Psoas muscle (tissue), 7 donors: ENCODE measurements at regions not wholly inside any gene's neighbourhood (a gene's known extent, or its start where the extent isn't known, plus 50 kb on each side); places are given as distances from the start of the nearest gene placed in this dataset.

Experiments used
- ATAC-seq, 4 donors: fragments of 200-7000 bp; cut with Tn5 transposase; one replicate each; pipeline ENCODE4 v1.9.1; 2020; ENCODE audit warnings: moderate library complexity in 3 of 4, mild to moderate bottlenecking in 2 of 4
- DNase-seq, 2 donors: peaks; one replicate each; pipeline ENCODE4 v3.0.0-alpha.2; 2020
- H3K27ac ChIP-seq: fragments of 200-600 bp; one replicate; pipeline ENCODE4 v1.8.0; 2022
- H3K27me3 ChIP-seq, 3 donors: fragments of 200-600 bp in 1 of 3; one replicate each; pipeline versions ENCODE4 v1.6.1 to v1.8.0; 2013 to 2022; ENCODE audit warnings: low read length in 2 of 3, mild to moderate bottlenecking in 2 of 3, moderate library complexity in 1 of 3; ENCODE audit not compliant: insufficient read depth in 3 of 3
- H3K36me3 ChIP-seq, 2 donors: fragments of 200-600 bp in 1 of 2; one replicate each; pipeline versions ENCODE4 v1.6.1 to v1.8.0; 2013 to 2022; ENCODE audit warnings: low read depth in 1 of 2, mild to moderate bottlenecking in 1 of 2, moderate library complexity in 1 of 2; ENCODE audit not compliant: insufficient read depth in 1 of 2
- H3K4me1 ChIP-seq: fragments of 200-600 bp; one replicate; pipeline ENCODE4 v1.8.0; 2022
- H3K4me3 ChIP-seq: fragments of 200-600 bp; one replicate; pipeline ENCODE4 v1.8.0; 2022; ENCODE audit warnings: mild to moderate bottlenecking
- H3K9me3 ChIP-seq: fragments of 200-600 bp; one replicate; pipeline ENCODE4 v1.8.0; 2022
- CTCF ChIP-seq: fragments of 200-600 bp; IDR thresholded peaks from one replicate; pipeline ENCODE4 v1.8.0; 2022; ENCODE audit warnings: antibody characterized with exemption
- WGBS, 3 donors: extraction: QIAGEN DNeasy Blood & Tissue Kit; methylation state at CpG; one replicate each; pipeline versions ENCODE4 v1.1.6 to v1.1.7; 2013; 5-methylcytosine and 5-hydroxymethylcytosine counted together
- intact Hi-C, 2 donors: fragments of 100-400 bp; cut with DNase I; formaldehyde crosslinking; loops; one replicate each; pipeline versions ENCODE4 v1.11.0 to v1.14.2; 2022
- donor health status: healthy with polysubstance abuse.
- donor health status: DM: no; HTN: no; CAD: no; lungs with moderate emphysema.
- donor health status: Bipolar disorder and iron deficiency.
- donor health status: healthy.
- donor health status: DM: yes; HTN: yes; CAD: no.
- donor health status: DM: no; HTN: no; CAD: no.
- donor health status: DM: yes; HTN: yes; CAD: no.

GRCh38 chrX:95907081-95907480 is 777.6 kb upstream of the DIAPH2 start:
- ATAC-seq, result no peak
- H3K4me3 ChIP-seq, result no peak overlapping the region
- no peak for DNase-seq
- no peak for TF ChIP-seq CTCF
- intact Hi-C loops, result no loop called here
- H3K4me1 ChIP-seq, result no peaks in the 10 kb centered on the region
- H3K9me3 ChIP-seq, result no peaks in the 10 kb centered on the region
- H3K36me3 ChIP-seq, result no peaks in the 10 kb centered on the region
- 35 to 67% (median 45%) methylated on average over 1 of the region's 1 CpG for WGBS, 3 donors
- H3K27ac ChIP-seq, result no peak overlapping the region
- H3K27me3 ChIP-seq, result no peaks in the 10 kb centered on the region

- Histone ChIP-seq H3K9me3 (no peaks in the 10 kb centered on the region), H3K4me3 (no peak overlapping the region), H3K27me3 (no peaks in the 10 kb centered on the region), H3K4me1 (no peaks in the 10 kb centered on the region), H3K27ac (no peak overlapping the region), H3K36me3 (no peaks in the 10 kb centered on the region)
- intact Hi-C loops, result no loop called here
- DNase-seq (no peak), ATAC-seq (no peak)
- WGBS, 3 donors, result 71 to 92% (median 83%) methylated on average over 1 of the region's 1 CpG
- no peak for TF ChIP-seq CTCF
Observed at GRCh38 chrX:95911062-95911461, 773.6 kb upstream of the DIAPH2 start.

- Histone ChIP-seq H3K9me3 (no peaks in the 10 kb centered on the region), H3K36me3 (no peaks in the 10 kb centered on the region), H3K27ac (no peak overlapping the region), H3K27me3 (peaks cover 0 to 7% (median 0%) of the 10 kb centered on the region in 3 donors), H3K4me1 (no peaks in the 10 kb centered on the region), H3K4me3 (no peak overlapping the region)
- WGBS, 3 donors, result 60 to 83% (median 82%) methylated on average over 1 of the region's 1 CpG
- no peak for ATAC-seq
- intact Hi-C loops, result no loop called here
- DNase-seq, result no peak
- TF ChIP-seq CTCF, result no peak
Observed at GRCh38 chrX:95919605-95920004, 765.0 kb upstream of the DIAPH2 start.

GRCh38 chrX:95945528-95945927 is 739.1 kb upstream of the DIAPH2 start:
- ATAC-seq (no peak), DNase-seq (no peak)
- Histone ChIP-seq H3K27ac (no peak overlapping the region), H3K27me3 (no peaks in the 10 kb centered on the region), H3K9me3 (no peaks in the 10 kb centered on the region), H3K4me3 (no peak overlapping the region), H3K4me1 (no peaks in the 10 kb centered on the region), H3K36me3 (no peaks in the 10 kb centered on the region)
- intact Hi-C loops, result no loop called here
- TF ChIP-seq CTCF, result no peak
- 80 to 95% (median 91%) methylated on average over 2 of the region's 2 CpGs for whole genome bisulfite sequencing, 3 donors

GRCh38 chrX:95949588-95949987 is 735.1 kb upstream of the DIAPH2 start:
- Histone ChIP-seq H3K27ac (no peak overlapping the region), H3K4me3 (no peak overlapping the region), H3K9me3 (no peaks in the 10 kb centered on the region), H3K27me3 (peaks cover 0 to 3% (median 0%) of the 10 kb centered on the region in 3 donors), H3K4me1 (no peaks in the 10 kb centered on the region), H3K36me3 (no peaks in the 10 kb centered on the region)
- no peak for ATAC-seq
- no peak for TF ChIP-seq CTCF
- intact Hi-C loops, result no loop called here
- WGBS, 3 donors, result 53 to 73% (median 69%) methylated on average over 2 of the region's 2 CpGs
- DNase-seq, result no peak
